Right atrium auricular region (tissue), 2 donors: ENCODE measurements at regions not wholly inside any gene's neighbourhood (a gene's known extent, or its start where the extent isn't known, plus 50 kb on each side); places are given as distances from the start of the nearest gene placed in this dataset.

Source experiments
- DNase-seq: peaks from one replicate; pipeline ENCODE4 v3.0.0-alpha.2; 2019; ENCODE audit warnings: low spot score
- H3K27ac ChIP-seq, 2 donors: fragments of 200-600 bp; sonication (generic); 1 replicate in 1 of 2; 2 replicates in 1 of 2; pipeline ENCODE4 v1.5.1; 2016 to 2019
- H3K27me3 ChIP-seq, 2 donors: fragments of 200-600 bp; sonication (generic); one replicate each; pipeline versions ENCODE4 v1.5.1 to v1.6.0; 2017 to 2019
- H3K36me3 ChIP-seq: fragments of 200-600 bp; sonication (generic); one replicate; pipeline ENCODE4 v1.5.1; 2016
- H3K4me1 ChIP-seq, 2 donors: fragments of 200-600 bp; sonication (generic); one replicate each; pipeline versions ENCODE4 v1.5.1 to v1.6.0; 2017 to 2019
- H3K4me3 ChIP-seq, 2 donors: fragments of 200-600 bp; sonication (generic); 1 replicate in 1 of 2; 2 replicates in 1 of 2; pipeline ENCODE4 v1.5.1; 2017 to 2019; ENCODE audit warnings: mild to moderate bottlenecking in 1 of 2, moderate library complexity in 1 of 2
- H3K9me3 ChIP-seq, 2 donors: fragments of 200-600 bp; sonication (generic); one replicate each; pipeline ENCODE4 v1.5.1; 2019
- TF ChIP-seq, protein P1 (sequence below), 2 donors: fragments of 200-600 bp; sonication (generic); IDR thresholded peaks; one replicate each; pipeline ENCODE4 v1.5.1; 2019; ENCODE audit warnings: antibody characterized with exemption in 2 of 2

- H3K4me1 ChIP-seq, result no peaks in the 10 kb centered on the region
- no peaks in the 10 kb centered on the region for H3K9me3 ChIP-seq
- H3K36me3 ChIP-seq, result no peaks in the 10 kb centered on the region
- H3K27me3 ChIP-seq, result no peaks in the 10 kb centered on the region
- TF ChIP-seq, protein P1, sequence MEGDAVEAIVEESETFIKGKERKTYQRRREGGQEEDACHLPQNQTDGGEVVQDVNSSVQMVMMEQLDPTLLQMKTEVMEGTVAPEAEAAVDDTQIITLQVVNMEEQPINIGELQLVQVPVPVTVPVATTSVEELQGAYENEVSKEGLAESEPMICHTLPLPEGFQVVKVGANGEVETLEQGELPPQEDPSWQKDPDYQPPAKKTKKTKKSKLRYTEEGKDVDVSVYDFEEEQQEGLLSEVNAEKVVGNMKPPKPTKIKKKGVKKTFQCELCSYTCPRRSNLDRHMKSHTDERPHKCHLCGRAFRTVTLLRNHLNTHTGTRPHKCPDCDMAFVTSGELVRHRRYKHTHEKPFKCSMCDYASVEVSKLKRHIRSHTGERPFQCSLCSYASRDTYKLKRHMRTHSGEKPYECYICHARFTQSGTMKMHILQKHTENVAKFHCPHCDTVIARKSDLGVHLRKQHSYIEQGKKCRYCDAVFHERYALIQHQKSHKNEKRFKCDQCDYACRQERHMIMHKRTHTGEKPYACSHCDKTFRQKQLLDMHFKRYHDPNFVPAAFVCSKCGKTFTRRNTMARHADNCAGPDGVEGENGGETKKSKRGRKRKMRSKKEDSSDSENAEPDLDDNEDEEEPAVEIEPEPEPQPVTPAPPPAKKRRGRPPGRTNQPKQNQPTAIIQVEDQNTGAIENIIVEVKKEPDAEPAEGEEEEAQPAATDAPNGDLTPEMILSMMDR (IDR thresholded peaks at IDR 0.05), result no peak
- no peak for DNase-seq
- no peak overlapping the region for H3K27ac ChIP-seq
- H3K4me3 ChIP-seq, result no peak overlapping the region
Observed at GRCh38 chr1:34650800-34651199, 104.0 kb upstream of the GJB5 start.

DNA sequence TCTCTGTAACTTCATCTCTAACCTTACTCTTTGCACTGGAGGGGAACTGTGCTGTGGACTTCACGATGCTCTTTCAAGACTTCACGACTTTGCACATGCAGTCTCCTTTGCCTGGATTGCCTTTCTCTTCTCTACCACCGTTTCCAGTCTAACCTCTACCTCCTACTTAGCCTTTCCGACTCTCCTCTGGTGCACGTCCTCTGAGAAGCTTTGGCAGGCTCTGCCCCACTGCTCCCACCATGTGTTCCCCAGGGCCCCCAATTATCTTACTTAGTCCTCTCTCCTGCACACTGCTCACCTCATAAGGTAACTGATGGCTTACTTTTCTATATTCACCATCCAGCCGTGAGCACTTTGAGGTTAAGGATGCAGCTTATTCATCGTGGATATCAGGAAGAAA, 101.7 kb upstream of the GJB5 start:
- Histone ChIP-seq H3K27ac (no peak overlapping the region), H3K36me3 (no peaks in the 10 kb centered on the region), H3K4me1 (no peaks in the 10 kb centered on the region), H3K27me3 (no peaks in the 10 kb centered on the region), H3K4me3 (no peak overlapping the region), H3K9me3 (no peaks in the 10 kb centered on the region)
- TF ChIP-seq, protein P1 (IDR thresholded peaks at IDR 0.05), result no peak
- no peak for DNase-seq

DNA sequence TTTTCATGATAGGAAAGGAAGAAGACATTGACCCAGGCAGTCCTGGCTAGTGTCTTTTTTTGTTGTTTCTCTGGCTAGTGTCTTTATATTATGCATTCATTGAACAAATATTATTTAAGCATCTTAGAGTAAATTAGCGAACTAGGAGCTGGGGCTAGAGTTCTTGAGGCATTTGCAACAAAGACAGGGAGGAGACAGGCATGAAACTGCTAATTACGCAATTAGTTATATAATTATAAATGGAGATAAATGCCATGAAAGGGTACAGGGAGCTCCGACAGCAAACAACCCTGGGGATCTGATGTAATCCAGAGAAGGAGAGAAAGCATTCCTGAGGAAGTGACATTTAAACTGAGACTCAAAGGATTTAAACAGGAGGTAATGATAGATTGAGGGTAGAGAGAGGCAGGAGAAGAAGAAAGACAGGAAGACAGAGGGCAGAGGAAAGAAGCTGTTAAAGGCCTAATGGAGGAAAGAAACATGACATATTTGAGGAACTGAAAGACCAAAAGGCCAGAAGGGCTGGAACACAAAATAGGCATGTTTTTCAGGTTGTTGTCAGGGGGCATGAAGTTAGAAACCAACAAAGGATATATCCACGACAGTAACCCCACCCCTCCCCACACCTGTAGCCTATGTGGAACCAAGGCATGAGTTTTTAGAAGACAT, 99.5 kb upstream of the GJB5 start:
- no peaks in the 10 kb centered on the region for H3K9me3 ChIP-seq
- H3K4me3 ChIP-seq, result no peak overlapping the region
- TF ChIP-seq, protein P1 (IDR thresholded peaks at IDR 0.05), result no peak
- no peaks in the 10 kb centered on the region for H3K36me3 ChIP-seq
- H3K27ac ChIP-seq, result no peak overlapping the region
- DNase-seq, result no peak
- H3K4me1 ChIP-seq, result no peaks in the 10 kb centered on the region
- H3K27me3 ChIP-seq, result no peaks in the 10 kb centered on the region

DNA sequence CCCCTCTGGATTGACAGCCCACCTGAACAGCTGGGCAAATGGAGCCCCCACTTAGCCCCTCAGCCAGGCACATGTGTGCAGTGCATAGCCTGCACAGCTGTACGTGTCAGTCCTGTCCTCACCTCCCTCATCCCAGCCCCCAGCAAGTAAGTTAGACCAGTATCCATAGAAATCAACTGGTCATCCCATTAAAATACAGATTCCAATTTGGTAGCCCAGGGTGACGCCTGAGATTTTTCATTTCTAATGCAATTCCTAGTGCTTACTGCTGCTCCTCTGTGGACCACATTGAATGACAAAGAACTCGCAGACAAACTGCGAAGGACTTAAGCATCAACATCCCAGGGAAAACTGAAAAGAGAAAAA, 99.0 kb upstream of the GJB5 start:
- no peaks in the 10 kb centered on the region for H3K27me3 ChIP-seq

DNA sequence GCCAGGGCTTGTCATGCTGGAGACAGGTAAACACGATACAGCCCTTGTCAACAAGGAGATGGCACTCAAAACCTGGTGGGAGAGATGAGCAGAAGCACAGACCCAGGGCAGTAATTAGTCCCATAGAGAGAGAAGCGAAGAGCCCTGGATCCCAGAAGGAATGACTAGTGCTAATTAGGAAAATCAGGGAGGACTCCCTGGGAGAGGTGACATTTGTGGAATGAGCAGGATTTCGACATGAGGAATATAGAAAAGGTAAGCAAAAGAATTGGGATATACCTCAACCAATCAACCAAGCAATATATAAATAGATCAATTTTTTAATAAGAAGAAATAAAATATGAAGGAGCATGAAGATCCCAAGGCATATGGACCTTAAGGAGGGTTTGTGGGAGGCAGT, 98.5 kb upstream of the GJB5 start:
- H3K4me3 ChIP-seq, result no peak overlapping the region
- H3K27me3 ChIP-seq, result no peaks in the 10 kb centered on the region
- H3K4me1 ChIP-seq, result no peaks in the 10 kb centered on the region
- no peaks in the 10 kb centered on the region for H3K36me3 ChIP-seq
- TF ChIP-seq, protein P1 (IDR thresholded peaks at IDR 0.05), result no peak
- H3K9me3 ChIP-seq, result no peaks in the 10 kb centered on the region
- no peak for DNase-seq
- no peak overlapping the region for H3K27ac ChIP-seq

More for the DNA sequence above, 99.0 kb upstream of the GJB5 start:
- TF ChIP-seq, protein P1 (IDR thresholded peaks at IDR 0.05), result no peak
- Histone ChIP-seq H3K4me3 (no peak overlapping the region), H3K27ac (no peak overlapping the region), H3K4me1 (no peaks in the 10 kb centered on the region), H3K9me3 (no peaks in the 10 kb centered on the region), H3K36me3 (no peaks in the 10 kb centered on the region)
- DNase-seq, result no peak

DNA sequence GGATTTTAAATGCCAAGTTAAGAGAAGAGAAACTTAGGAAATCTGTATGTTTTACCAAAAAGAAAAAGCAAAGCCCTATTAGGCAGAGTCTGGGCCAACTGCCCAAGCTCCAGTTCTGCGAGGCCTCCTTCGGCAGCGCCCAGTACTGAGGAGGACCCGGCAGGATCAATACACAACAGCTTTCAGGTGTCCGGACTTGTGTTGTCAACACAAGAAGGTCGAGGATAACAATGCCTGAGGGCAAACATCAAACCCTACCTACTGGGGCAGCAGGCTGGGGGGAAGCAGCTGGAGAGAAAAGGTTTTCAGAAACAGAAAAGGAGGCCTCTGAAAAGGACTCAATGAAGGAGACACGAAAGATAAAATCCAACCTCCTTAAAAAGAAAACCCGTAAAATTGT, 98.1 kb upstream of the GJB5 start:
- TF ChIP-seq, protein P1 (IDR thresholded peaks at IDR 0.05), result no peak
- no peaks in the 10 kb centered on the region for H3K36me3 ChIP-seq
- no peaks in the 10 kb centered on the region for H3K27me3 ChIP-seq
- H3K4me3 ChIP-seq, result no peak overlapping the region
- H3K9me3 ChIP-seq, result no peaks in the 10 kb centered on the region
- DNase-seq, result no peak
- no peak overlapping the region for H3K27ac ChIP-seq
- no peaks in the 10 kb centered on the region for H3K4me1 ChIP-seq
